NT2/D1 (cell line): ENCODE measurements at regions not wholly inside any gene's neighbourhood (a gene's known extent, or its start where the extent isn't known, plus 50 kb on each side); places are given as distances from the start of the nearest gene placed in this dataset.

Experiments used
- SUZ12 ChIP-seq: IDR thresholded peaks from 2 replicates; pipeline ENCODE4 v1.6.1; 2011; ENCODE audit not compliant: insufficient read length, insufficient read depth; ENCODE audit errors: extremely low read depth
- YY1 ChIP-seq: IDR thresholded peaks from 2 replicates; pipeline ENCODE4 v1.6.1; 2011; ENCODE audit not compliant: insufficient read length, insufficient read depth
- ZNF274 ChIP-seq: IDR thresholded peaks from 2 replicates; pipeline ENCODE4 v1.6.1; 2011; ENCODE audit warnings: mild to moderate bottlenecking, low read depth, low read length

- no peak for TF ChIP-seq ZNF274
- TF ChIP-seq YY1 = no peak
- no peak for TF ChIP-seq SUZ12
Observed at GRCh38 chr2:186170693-186171092, 315.4 kb upstream of the ZC3H15 start.
